ENCODE measurements at regions not wholly inside any gene's neighbourhood (a gene's known extent, or its start where the extent isn't known, plus 50 kb on each side); places are given as distances from the start of the nearest gene placed in this dataset.

GRCh38 chr18:71238974-71239624, 950.3 kb downstream of the SOCS6 start:
- TF ChIP-seq, protein P1, sequence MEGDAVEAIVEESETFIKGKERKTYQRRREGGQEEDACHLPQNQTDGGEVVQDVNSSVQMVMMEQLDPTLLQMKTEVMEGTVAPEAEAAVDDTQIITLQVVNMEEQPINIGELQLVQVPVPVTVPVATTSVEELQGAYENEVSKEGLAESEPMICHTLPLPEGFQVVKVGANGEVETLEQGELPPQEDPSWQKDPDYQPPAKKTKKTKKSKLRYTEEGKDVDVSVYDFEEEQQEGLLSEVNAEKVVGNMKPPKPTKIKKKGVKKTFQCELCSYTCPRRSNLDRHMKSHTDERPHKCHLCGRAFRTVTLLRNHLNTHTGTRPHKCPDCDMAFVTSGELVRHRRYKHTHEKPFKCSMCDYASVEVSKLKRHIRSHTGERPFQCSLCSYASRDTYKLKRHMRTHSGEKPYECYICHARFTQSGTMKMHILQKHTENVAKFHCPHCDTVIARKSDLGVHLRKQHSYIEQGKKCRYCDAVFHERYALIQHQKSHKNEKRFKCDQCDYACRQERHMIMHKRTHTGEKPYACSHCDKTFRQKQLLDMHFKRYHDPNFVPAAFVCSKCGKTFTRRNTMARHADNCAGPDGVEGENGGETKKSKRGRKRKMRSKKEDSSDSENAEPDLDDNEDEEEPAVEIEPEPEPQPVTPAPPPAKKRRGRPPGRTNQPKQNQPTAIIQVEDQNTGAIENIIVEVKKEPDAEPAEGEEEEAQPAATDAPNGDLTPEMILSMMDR (IDR thresholded peaks at IDR 0.05; ENCODE audit: poor library complexity) = no peak
- TF ChIP-seq EZH2 (IDR thresholded peaks at IDR 0.05; ENCODE audit: borderline replicate concordance) = no peak
- no peak for TF ChIP-seq EZH2phosphoT487 (IDR thresholded peaks at IDR 0.05; ENCODE audit: low read depth, severe bottlenecking, unreplicated experiment)
